GM19372 (cell line): ENCODE measurements at regions not wholly inside any gene's neighbourhood (a gene's known extent, or its start where the extent isn't known, plus 50 kb on each side); places are given as distances from the start of the nearest gene placed in this dataset.

ENCODE experiments used
- ATAC-seq: cut with Tn5 transposase; IDR thresholded peaks from one replicate; pipeline ENCODE4 v1.9.1; 2021; ENCODE audit warnings: mild to moderate bottlenecking, low read depth, moderate library complexity; ENCODE audit not compliant: unreplicated experiment

GRCh38 chr10:78865931-78866717 is 202.6 kb upstream of the ZMIZ1 start:
- ATAC-seq, result no peak

- ATAC-seq, result no peak
Measured at GRCh38 chr10:78866731-78867554, 201.8 kb upstream of the ZMIZ1 start.

- ATAC-seq, result no peak
Measured at GRCh38 chr10:78867555-78867939, 201.2 kb upstream of the ZMIZ1 start.

- no peak for ATAC-seq
Measured at GRCh38 chr10:78868048-78868447, 200.7 kb upstream of the ZMIZ1 start.

- ATAC-seq, result no peak
Measured at GRCh38 chr10:78868456-78868855, 200.3 kb upstream of the ZMIZ1 start.

- no peak for ATAC-seq
Measured at GRCh38 chr10:78868861-78869260, 199.9 kb upstream of the ZMIZ1 start.

GRCh38 chr10:78869508-78870454 is 199.0 kb upstream of the ZMIZ1 start:
- no peak for ATAC-seq

- ATAC-seq, result no peak
Measured at GRCh38 chr10:78870458-78870857, 198.3 kb upstream of the ZMIZ1 start.

GRCh38 chr10:78871796-78872195 is 197.0 kb upstream of the ZMIZ1 start:
- no peak for ATAC-seq

- ATAC-seq, result no peak
Measured at GRCh38 chr10:78873413-78873812, 195.4 kb upstream of the ZMIZ1 start.

GRCh38 chr10:78875331-78875877 is 193.4 kb upstream of the ZMIZ1 start:
- no peak for ATAC-seq

- no peak for ATAC-seq
Measured at GRCh38 chr10:78875932-78876331, 192.8 kb upstream of the ZMIZ1 start.

GRCh38 chr10:78876449-78876848 is 192.3 kb upstream of the ZMIZ1 start:
- no peak for ATAC-seq

GRCh38 chr10:78879621-78880020 is 189.1 kb upstream of the ZMIZ1 start:
- no peak for ATAC-seq

- no peak for ATAC-seq
Measured at GRCh38 chr10:78886129-78886528, 182.6 kb upstream of the ZMIZ1 start.

- no peak for ATAC-seq
Measured at GRCh38 chr10:78889536-78890063, 179.2 kb upstream of the ZMIZ1 start.

GRCh38 chr10:78890506-78890905 is 178.3 kb upstream of the ZMIZ1 start:
- no peak for ATAC-seq

- ATAC-seq, result no peak
Measured at GRCh38 chr10:78891741-78892140, 177.0 kb upstream of the ZMIZ1 start.

GRCh38 chr10:78892338-78893176 is 176.2 kb upstream of the ZMIZ1 start:
- no peak for ATAC-seq
